HG03095 (cell line): ENCODE measurements at regions not wholly inside any gene's neighbourhood (a gene's known extent, or its start where the extent isn't known, plus 50 kb on each side); places are given as distances from the start of the nearest gene placed in this dataset.

Source experiments
- ATAC-seq: cut with Tn5 transposase; IDR thresholded peaks from one replicate; pipeline ENCODE4 v1.9.1; 2021; ENCODE audit warnings: moderate library complexity; ENCODE audit not compliant: unreplicated experiment

- peak; percentile 81 for ATAC-seq
Observed at GRCh38 chr11:128302425-128303186, 284.8 kb downstream of the ETS1 start.

DNA sequence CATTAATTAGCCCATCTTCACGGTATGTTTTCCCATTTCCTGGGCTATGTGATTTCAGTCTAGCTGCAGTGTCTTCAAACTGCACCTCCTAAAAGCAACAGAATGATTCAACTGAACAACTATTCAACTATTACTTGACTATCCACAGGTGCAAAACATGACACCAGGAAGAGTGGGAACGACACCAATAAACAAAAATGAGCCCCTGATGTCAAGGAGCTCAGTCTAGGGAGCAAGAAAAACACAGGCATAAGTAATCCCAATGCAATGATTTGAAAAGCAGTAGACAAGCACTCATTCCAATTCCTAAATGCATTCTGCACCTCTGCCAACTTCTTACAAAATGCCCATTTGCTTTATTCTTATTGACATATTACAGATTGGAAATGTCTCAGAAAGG, 285.6 kb downstream of the ETS1 start:
- no peak for ATAC-seq

- no peak for ATAC-seq
Observed at GRCh38 chr11:128300785-128301184, 286.6 kb downstream of the ETS1 start.

GRCh38 chr11:128299132-128299726, 288.1 kb downstream of the ETS1 start:
- no peak for ATAC-seq

GRCh38 chr11:128298271-128298670, 289.1 kb downstream of the ETS1 start:
- ATAC-seq, result no peak

DNA sequence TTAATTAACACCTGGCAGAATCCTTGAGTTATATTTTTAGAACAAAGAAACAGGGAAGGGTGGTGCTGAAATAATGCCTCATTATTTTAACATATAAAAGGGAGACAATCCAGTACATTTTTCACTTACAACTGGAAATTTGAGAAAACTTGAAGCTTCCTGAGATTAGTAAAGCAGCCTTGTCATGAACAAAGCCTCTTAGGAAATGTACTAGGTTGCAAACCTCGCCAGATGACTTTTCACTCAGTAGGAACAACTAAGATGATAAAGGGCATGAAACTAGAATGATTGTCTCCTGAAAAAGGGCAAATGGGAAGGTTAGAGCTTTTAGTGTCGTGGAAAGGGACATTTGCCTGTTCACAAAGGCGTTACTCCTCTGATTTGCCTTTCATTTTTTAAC, 289.6 kb downstream of the ETS1 start:
- no peak for ATAC-seq

DNA sequence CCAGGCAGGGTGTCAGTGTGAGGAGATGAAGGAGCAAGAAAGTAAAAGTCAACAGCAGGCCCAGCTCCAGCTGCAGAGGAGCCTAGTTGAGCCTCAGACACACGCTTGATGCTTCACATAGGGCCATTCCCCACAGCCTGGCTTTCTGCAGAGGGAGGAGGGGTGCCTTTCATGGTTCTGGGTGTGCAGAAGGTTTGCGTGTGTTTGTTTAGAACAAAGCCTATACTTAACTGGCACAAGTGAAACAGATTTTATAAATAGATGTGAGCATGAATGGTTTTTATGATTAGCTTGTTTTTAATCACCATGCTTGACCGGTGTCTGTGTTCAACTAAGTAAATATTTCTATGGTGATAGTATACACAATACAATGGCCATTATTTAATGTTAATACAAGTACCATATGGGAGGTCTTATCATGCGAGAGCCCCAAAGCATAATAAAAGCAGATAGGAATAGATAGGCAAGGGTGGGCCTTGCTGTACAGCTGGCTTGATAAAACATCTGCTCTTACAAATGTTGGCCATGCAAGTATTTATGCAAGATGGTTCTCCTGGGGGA, 290.2 kb downstream of the ETS1 start:
- no peak for ATAC-seq

GRCh38 chr11:128294671-128295050, 292.7 kb downstream of the ETS1 start:
- ATAC-seq, result no peak

DNA sequence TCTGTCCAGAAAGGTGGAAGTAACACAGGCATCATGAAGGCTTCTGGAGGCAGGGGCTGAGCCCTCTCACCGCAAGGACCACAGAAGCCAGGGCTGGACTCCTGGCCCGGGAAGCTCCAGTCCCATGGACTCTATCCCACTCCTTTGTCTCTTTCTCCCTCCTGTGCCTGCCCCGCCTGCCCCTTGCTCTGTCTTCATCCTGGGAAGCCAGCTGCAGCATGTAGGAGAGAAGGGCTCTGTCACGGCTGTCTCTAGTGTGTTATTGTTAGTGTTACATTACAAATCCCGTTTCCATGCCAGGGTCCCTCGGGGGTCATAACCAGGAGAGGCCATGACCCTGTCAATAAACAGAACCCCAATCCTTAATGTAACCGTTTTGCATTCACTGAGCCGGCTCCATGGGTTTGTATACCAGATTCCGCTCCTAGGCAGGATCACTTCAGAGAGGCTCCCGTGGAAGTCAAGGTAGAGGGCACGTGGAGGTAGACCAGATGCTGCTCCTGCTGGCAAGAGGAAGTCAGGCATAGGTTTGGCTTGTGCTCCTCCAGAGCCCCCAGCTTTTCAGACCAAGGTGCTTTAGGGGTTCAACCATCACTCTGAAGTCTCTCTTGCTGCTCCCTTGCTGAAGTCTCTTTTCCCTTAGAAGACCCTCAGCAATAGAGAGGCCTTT, 293.2 kb downstream of the ETS1 start:
- ATAC-seq, result no peak

- ATAC-seq, result no peak
Observed at GRCh38 chr11:128291835-128292234, 295.5 kb downstream of the ETS1 start.

GRCh38 chr11:128291007-128291406, 296.4 kb downstream of the ETS1 start:
- no peak for ATAC-seq

DNA sequence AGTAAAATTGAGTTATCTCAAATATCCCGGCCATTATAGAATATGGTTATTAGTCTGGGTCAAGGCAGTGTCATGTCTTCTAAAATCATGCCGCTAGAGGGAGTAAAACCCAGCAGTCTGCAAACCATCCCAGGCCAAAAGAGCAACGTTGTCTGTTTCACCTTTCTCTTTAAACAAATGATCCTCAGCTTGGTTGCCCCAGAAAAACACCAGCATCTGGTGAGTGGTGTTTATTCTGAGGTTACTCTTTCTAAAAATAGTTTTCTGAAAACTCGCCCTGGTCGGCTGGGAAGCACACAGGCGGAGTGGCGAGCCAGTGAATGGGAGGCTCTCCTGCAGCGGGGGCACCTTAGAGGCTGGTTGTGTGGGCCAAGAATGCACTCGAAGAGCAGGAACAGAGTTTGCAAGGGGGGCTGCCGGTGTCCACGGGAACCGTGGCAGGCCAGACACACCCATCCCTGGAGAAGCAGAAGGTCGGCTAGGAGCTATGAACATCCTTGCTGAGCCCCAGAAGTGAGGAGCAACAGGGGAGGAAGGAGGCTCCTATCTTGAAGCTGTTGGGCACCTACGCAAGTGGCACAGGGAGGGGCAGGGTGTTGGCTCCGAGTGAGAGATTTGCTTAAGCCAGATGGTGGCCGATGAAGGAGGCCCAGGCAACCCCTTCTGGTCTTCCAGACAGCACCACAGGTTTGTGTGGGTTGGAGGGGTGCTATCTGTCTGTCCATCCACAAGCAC, 297.1 kb downstream of the ETS1 start:
- ATAC-seq, result peak; percentile 70

DNA sequence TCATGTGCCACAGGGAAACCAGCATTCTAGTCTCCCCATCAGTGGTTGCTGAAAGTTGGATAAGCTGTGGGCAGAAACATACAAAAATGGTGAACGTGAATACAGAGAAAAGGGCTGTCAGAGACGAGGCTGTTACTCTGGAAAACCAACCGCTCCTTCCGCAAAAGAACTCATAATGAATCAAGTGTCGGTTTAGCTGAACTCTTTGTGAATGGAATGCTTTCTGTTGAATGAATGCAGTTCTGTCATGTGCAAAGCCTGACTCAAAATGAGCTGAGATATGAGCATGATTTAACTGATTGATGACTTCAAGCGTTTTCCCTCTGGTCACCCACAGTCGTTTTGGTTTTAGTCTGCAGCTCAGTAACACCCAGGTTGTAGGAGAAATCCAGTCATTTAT, 298.3 kb downstream of the ETS1 start:
- ATAC-seq, result no peak

GRCh38 chr11:128288368-128288767, 299.0 kb downstream of the ETS1 start:
- no peak for ATAC-seq

DNA sequence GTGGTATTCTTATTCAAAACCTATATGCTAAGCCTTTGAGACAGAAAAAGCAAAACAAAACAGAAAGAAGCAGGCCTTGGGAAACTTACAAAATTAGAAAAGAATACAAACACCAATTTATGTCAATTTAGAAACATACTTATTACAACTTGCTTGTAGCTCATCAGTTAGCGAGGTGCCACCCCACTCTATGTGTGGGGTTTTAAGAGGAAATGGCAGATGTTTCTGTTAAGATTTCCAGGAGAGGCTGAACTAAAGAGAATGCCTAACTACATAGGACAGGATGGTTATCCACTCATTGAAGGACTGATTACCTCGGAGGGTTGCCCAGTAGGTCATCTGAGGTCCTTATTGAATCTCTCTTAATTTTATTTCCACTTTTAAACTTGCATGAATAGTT, 302.0 kb downstream of the ETS1 start:
- ATAC-seq, result no peak

GRCh38 chr11:128284634-128285033, 302.7 kb downstream of the ETS1 start:
- no peak for ATAC-seq

- no peak for ATAC-seq
Observed at GRCh38 chr11:128283451-128283850, 303.9 kb downstream of the ETS1 start.

DNA sequence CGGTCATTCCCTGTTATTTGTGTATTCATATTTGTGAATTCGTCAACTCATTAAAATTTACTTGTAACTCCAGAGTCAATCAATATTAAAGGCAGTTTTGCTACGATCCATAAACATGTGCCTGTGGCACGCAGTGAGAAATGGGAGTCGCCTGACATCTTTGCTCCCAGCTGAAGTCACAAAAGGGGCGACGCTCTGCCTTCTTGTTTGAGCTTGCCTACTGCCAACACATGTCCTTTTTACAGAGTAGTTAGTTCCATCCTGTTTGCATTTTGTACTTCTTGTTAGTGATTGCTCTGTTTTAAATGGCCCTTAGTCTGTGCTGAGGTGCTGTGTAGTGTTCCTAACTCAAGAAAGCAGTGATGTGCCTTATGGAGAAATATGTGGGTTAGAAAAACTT, 305.3 kb downstream of the ETS1 start:
- ATAC-seq, result no peak

DNA sequence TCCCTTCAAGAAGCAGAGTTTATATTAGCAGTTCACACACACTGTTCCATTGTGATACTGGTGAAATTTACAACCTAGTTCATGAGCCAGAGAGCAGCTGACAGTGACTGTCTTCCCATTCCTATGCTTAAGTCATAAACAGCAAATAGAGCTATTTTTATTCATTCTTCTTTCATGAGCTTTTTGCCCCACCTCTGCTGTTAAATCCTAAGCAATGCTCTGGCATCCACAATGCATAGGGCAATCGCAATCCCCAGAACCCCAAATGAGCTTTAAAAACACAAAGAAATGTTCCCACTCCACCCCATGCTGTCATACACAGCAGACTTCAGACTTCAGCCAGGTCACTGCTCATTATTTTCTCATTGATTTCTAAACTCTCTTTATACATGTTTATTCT, 307.5 kb downstream of the ETS1 start:
- ATAC-seq, result no peak

DNA sequence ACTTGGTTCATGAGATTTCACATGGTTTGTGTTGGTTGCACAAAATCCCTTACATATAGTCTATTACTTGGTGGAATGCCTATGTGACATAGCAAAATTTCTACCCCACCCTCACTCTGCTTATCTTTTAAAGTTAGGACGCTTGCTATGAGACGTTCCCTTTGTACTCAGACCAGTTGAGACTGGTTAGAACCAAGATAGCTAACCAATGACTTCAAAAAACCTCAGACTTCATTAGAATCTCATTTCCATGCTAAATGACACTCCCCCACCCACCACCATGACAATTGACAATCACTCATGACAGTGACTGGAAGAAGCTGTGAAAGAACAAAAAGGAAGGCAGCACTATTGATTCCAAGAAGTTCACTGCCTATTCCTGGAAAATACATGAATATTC, 313.6 kb downstream of the ETS1 start:
- no peak for ATAC-seq

GRCh38 chr11:128271401-128271800, 316.0 kb downstream of the ETS1 start:
- no peak for ATAC-seq
